GM12864 (cell line): ENCODE measurements at regions not wholly inside any gene's neighbourhood (a gene's known extent, or its start where the extent isn't known, plus 50 kb on each side); places are given as distances from the start of the nearest gene placed in this dataset.

ENCODE experiments used
- DNase-seq: peaks from one replicate; pipeline ENCODE4 v3.0.0-alpha.2; 2011; ENCODE audit warnings: low read depth
- H3K4me3 ChIP-seq: 2 replicates; pipeline ENCODE4 v1.5.1; 2011; ENCODE audit warnings: mild to moderate bottlenecking, low read depth, low read length, control low read depth
- TF ChIP-seq, protein P1 (sequence below): IDR thresholded peaks from 2 replicates; pipeline ENCODE4 v1.5.1; 2011; ENCODE audit warnings: low read depth, mild to moderate bottlenecking, moderate library complexity, low read length, control low read depth, inconsistent platforms; ENCODE audit errors: missing control alignments

GRCh38 chr5:6090838-6091237 lies 287.5 kb downstream of the MED10 start:
- no peak overlapping the region for H3K4me3 ChIP-seq
- no peak for DNase-seq
- TF ChIP-seq, protein P1, sequence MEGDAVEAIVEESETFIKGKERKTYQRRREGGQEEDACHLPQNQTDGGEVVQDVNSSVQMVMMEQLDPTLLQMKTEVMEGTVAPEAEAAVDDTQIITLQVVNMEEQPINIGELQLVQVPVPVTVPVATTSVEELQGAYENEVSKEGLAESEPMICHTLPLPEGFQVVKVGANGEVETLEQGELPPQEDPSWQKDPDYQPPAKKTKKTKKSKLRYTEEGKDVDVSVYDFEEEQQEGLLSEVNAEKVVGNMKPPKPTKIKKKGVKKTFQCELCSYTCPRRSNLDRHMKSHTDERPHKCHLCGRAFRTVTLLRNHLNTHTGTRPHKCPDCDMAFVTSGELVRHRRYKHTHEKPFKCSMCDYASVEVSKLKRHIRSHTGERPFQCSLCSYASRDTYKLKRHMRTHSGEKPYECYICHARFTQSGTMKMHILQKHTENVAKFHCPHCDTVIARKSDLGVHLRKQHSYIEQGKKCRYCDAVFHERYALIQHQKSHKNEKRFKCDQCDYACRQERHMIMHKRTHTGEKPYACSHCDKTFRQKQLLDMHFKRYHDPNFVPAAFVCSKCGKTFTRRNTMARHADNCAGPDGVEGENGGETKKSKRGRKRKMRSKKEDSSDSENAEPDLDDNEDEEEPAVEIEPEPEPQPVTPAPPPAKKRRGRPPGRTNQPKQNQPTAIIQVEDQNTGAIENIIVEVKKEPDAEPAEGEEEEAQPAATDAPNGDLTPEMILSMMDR = no peak

DNA sequence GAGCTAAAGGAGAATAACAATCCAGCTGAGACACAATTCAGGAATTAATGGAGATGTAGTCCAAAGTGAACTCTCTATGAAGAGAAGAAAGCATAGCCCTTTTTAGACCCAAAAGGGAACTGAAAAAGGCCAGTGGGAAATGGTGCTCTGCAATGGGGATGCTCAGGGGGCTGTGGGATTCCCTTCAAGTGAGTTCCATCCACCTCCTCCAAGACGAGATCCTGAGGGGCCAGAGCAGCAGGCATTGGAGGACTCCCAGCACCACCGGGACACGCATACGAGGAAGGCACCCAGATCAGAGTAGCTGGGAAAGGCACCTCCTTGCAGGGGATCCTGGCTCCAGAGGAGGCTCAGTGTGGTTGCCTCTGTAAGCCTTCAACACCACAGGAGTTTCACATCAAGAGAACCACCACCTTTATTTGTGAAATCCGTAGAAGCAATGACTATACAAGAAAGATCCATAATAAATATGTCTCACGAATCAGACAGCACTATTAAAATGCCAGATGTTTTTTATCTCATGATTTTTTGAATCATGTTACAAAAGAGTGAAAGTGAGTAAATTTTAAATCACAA lies 288.2 kb downstream of the MED10 start:
- H3K4me3 ChIP-seq = no peak overlapping the region
- TF ChIP-seq, protein P1 = no peak
- DNase-seq = no peak

GRCh38 chr5:6088706-6089105 lies 289.6 kb downstream of the MED10 start:
- DNase-seq = no peak
- TF ChIP-seq, protein P1 = no peak
- no peak overlapping the region for H3K4me3 ChIP-seq

- TF ChIP-seq, protein P1 = no peak
- DNase-seq = no peak
- no peak overlapping the region for H3K4me3 ChIP-seq
Observed at GRCh38 chr5:6087576-6087975, 290.8 kb downstream of the MED10 start.

- DNase-seq = no peak
- TF ChIP-seq, protein P1 = no peak
- no peak overlapping the region for H3K4me3 ChIP-seq
Observed at GRCh38 chr5:6086871-6087270, 291.5 kb downstream of the MED10 start.

- H3K4me3 ChIP-seq = no peak overlapping the region
- TF ChIP-seq, protein P1 = no peak
- DNase-seq = no peak
Observed at GRCh38 chr5:6085341-6085860, 292.9 kb downstream of the MED10 start.

GRCh38 chr5:6084836-6085235 lies 293.5 kb downstream of the MED10 start:
- TF ChIP-seq, protein P1 = no peak
- no peak overlapping the region for H3K4me3 ChIP-seq
- no peak for DNase-seq
